ENCODE measurements at regions not wholly inside any gene's neighbourhood (a gene's known extent, or its start where the extent isn't known, plus 50 kb on each side); places are given as distances from the start of the nearest gene placed in this dataset.
"Not testable (repeated sequence)": the region's sequence is repeated elsewhere in the genome, so short reads cannot be mapped to it uniquely, and the experiment has no call there.

- no peak for DNase-seq
Observed at GRCh38 chr12:4153343-4153892, 120.1 kb upstream of the CCND2 start.

GRCh38 chr12:4152145-4152795 lies 121.3 kb upstream of the CCND2 start:
- no peak for DNase-seq

- no peak for DNase-seq
Observed at GRCh38 chr12:4151362-4152121, 122.0 kb upstream of the CCND2 start.

- DNase-seq = not testable (repeated sequence)
Observed at GRCh38 chr12:4150355-4150754, 123.2 kb upstream of the CCND2 start.

DNA sequence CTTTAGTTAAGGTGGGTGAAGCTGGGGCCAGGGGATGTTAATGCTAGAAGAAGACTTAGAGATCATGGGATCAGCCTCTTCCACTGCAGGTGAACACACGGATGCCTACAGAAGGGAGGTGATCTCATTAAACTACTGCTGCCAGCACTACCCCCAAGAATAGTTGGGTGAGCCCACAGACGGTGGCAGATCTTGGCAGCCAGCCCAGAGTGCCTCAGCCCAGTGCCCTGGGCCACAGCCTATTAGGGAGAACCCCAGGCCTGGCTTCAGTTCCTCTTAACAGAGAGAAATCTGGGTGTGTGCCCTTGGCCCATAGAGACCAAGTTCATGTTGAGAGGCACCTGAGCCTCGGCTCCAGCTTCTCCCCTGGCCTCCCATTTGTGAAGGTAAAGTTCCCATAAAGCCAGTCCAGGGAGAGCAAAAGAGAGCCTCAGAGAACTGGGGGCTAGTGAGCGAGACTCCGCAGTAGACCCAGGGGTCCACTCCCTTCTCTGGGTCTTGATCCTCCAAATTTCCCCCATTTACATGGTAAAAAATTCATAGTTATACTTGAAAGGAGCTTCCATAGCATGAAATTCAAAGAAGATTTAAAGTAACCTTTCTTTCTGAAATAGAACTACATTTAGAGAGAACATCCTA lies 125.0 kb upstream of the CCND2 start:
- no peak for DNase-seq

DNA sequence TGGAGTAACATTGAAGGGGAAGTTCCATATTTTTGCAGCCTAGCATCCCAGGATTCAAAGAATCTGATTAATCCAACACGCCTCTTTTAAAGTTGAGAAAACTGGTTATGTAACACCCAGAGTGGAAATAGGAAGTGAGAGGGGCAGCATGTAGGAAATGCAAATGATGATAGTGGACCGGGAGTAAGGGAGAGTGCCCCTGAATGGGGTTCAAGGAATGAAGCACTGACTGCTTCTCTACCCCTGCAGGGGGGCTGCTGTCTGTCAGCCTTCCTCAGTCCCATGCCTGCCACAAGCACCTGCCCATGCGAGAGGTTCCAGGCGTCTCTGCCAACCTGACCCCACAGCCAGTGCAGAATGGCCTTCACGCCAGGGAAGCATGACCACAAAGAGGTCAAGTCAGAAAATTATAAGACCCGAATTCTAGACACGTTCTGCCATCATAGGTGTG lies 126.5 kb upstream of the CCND2 start:
- no peak for DNase-seq

DNA sequence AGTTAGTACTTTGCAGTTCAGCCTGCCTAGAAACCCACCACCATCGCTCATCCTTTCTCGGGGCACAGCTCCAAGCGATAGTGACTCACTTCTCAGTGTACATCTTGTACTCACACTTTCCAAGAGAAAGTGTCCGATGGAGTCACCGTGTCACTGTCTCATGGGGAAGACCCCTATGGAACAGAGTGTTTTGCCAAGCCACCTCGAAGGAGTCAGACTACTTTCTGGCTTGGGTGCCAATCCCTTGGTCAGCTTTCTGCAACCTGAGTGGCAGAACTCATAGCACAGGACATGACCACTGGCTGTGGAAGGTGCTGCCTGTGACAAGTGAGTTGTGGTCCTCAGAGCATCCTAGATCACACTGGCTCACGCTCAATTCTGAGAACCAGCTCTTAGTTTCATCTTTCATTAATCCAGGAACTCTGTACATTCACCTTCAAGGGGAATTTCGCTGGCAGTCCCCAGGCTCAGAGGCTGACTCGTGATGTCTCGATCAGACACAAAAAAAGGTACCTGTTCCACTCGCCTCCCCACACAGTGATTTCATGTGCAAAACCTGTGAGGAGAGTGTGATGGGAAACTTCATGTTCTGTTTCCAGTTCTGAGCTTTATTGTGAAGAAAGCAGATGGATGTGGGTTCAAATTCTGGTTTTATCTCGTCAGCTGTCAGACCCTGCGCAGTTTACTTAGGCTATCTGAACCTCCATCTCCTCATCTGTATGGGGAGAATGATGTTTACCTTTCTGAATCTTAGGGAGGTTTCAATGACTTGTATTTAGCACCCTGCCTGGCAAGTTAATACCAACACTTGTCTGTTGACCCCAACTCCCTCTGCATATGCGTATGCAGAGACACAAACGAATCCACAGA lies 127.3 kb upstream of the CCND2 start:
- no peak for DNase-seq

DNA sequence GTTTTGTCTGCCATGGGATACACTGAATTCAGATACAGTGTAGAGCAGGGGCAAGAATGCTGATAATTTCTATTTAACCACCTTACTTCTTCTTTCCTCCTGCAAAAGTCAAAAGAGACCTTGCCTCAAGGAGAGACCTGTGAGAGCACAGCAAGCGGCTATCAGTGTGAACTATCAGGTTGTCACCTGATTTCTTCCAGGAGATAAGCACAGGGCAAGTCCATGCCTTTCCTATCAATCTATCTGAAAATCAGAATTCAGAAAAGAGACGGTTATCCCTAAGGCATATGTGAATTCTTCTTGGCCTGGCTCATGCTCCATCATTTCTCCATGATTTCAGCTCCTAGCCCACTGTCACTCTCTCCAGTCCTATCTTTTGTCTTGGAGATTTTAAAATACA lies 128.9 kb upstream of the CCND2 start:
- no peak for DNase-seq

DNA sequence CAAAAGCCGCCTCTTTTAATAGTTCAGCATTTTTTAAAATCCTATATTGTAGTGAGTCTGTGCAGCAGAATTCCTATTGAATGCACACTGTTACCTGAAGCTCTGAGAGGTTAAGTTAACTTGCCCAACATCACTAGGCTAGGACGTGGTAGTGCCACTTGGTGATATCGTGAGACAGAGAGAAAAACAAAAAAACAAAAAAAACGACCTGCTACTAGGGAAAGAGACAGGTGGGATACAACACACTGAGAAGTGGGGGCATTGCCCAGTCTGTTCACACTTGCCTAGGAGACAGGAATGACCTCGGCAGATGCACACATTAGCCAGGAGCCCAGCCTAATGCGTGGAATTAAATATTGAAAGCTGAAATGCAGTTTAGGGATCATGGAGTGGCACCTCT lies 129.7 kb upstream of the CCND2 start:
- no peak for DNase-seq

- no peak for DNase-seq
Observed at GRCh38 chr12:4141348-4142270, 132.0 kb upstream of the CCND2 start.

GRCh38 chr12:4140581-4141301 lies 132.8 kb upstream of the CCND2 start:
- no peak for DNase-seq

DNA sequence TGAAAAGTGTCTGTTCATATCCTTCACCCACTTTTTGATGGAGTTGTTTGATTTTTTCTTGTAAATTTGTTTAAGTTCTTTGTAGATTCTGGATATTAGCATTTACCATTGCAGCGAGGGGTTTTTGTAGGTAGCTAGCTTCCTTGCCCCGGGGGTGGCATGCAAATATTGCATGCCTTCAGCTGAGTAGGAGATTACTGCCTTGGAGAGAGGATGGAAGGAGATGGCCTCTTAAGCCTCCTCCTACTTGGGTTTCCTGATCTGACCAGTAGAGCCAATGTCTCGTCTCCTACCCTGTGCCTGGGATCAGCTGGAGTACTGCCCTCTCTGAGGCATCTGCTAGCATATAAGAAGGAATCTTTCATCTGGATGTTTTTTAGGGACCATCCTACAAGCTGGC lies 134.4 kb upstream of the CCND2 start:
- no peak for DNase-seq

GRCh38 chr12:4138532-4138931 lies 135.0 kb upstream of the CCND2 start:
- not testable (repeated sequence) for DNase-seq

GRCh38 chr12:4138051-4138450 lies 135.5 kb upstream of the CCND2 start:
- no peak for DNase-seq

DNA sequence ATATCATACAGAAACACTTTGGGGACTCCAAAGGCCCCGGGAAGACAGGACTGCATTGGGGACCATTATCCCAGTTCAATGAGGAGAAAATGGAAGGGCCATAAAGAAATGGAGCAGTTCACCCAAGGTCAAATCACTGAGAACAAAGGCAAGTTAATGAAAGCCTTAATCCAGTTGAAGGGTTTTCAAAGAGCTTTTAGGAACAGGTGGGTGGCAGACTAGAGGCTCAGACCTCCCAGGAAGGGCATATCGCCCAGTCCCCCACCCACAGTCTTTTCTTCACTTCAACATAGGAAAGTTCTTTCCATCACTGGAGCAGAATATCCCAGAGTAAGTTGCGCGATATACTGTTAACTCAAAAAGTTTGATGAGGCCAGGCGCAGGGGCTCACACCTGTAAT lies 136.1 kb upstream of the CCND2 start:
- no peak for DNase-seq

GRCh38 chr12:4137015-4137414 lies 136.5 kb upstream of the CCND2 start:
- no peak for DNase-seq

- DNase-seq = no peak
Observed at GRCh38 chr12:4135919-4136605, 137.5 kb upstream of the CCND2 start.

GRCh38 chr12:4134448-4135263 lies 138.9 kb upstream of the CCND2 start:
- no peak for DNase-seq
